ENCODE measurements at regions not wholly inside any gene's neighbourhood (a gene's known extent, or its start where the extent isn't known, plus 50 kb on each side); places are given as distances from the start of the nearest gene placed in this dataset.

GRCh38 chr4:120355881-120356280 is 289.2 kb upstream of the MAD2L1 start:
- TF ChIP-seq CTCF (conservative IDR thresholded peaks at IDR 0.05) (no peak), ZFX (IDR thresholded peaks at IDR 0.05) (no peak)
